Spleen (tissue), 11 donors: ENCODE measurements at regions not wholly inside any gene's neighbourhood (a gene's known extent, or its start where the extent isn't known, plus 50 kb on each side); places are given as distances from the start of the nearest gene placed in this dataset.

Experiments used
- DNase-seq: peaks from one replicate; pipeline ENCODE4 v3.0.0-alpha.2; 2020
- H3K27ac ChIP-seq, 8 donors: fragments of 200-600 bp; sonication (generic) in 7 of 8; 1 replicate in 4 of 8; 2 replicates in 4 of 8; pipeline versions ENCODE4 v1.5.0 to v1.8.0; 2016 to 2021; ENCODE audit warnings: inconsistent platforms in 4 of 8, mild to moderate bottlenecking in 4 of 8, moderate library complexity in 1 of 8
- H3K27me3 ChIP-seq, 7 donors: fragments of 200-600 bp; sonication (generic) in 6 of 7; replicated peaks in 1 of 7; 1 replicate in 4 of 7; 2 replicates in 3 of 7; pipeline versions ENCODE4 v1.5.0 to v1.8.0; 2016 to 2021; ENCODE audit warnings: inconsistent platforms in 3 of 7, mild to moderate bottlenecking in 1 of 7
- H3K36me3 ChIP-seq, 6 donors: fragments of 200-600 bp; sonication (generic) in 5 of 6; 1 replicate in 4 of 6; 2 replicates in 2 of 6; pipeline versions ENCODE4 v1.5.0 to v1.8.0; 2016 to 2021; ENCODE audit warnings: inconsistent platforms in 2 of 6
- H3K4me1 ChIP-seq, 6 donors: fragments of 200-600 bp; sonication (generic) in 5 of 6; 1 replicate in 3 of 6; 2 replicates in 3 of 6; pipeline versions ENCODE4 v1.5.0 to v1.8.0; 2016 to 2021; ENCODE audit warnings: inconsistent platforms in 3 of 6
- H3K4me3 ChIP-seq, 8 donors: fragments of 200-600 bp; sonication (generic) in 7 of 8; 1 replicate in 4 of 8; 2 replicates in 4 of 8; pipeline versions ENCODE4 v1.5.0 to v1.8.0; 2016 to 2021; ENCODE audit warnings: inconsistent platforms in 4 of 8, mild to moderate bottlenecking in 4 of 8, moderate library complexity in 2 of 8
- H3K9me3 ChIP-seq, 8 donors: fragments of 200-600 bp; sonication (generic) in 7 of 8; 1 replicate in 4 of 8; 2 replicates in 4 of 8; pipeline versions ENCODE4 v1.5.0 to v1.8.0; 2016 to 2021; ENCODE audit warnings: inconsistent platforms in 4 of 8
- POLR2A ChIP-seq, 3 donors: fragments of 450-650 bp; IDR thresholded peaks; one replicate each; pipeline ENCODE4 v1.5.1; 2017; ENCODE audit warnings: antibody characterized with exemption in 3 of 3, mild to moderate bottlenecking in 1 of 3
- POLR2AphosphoS5 ChIP-seq, 3 donors: sonication (generic); formaldehyde crosslinking; IDR thresholded peaks; one replicate each; pipeline ENCODE4 v1.5.1; 2017; ENCODE audit warnings: antibody characterized with exemption in 3 of 3
- WGBS, 5 donors: extraction: QIAGEN DNeasy Blood & Tissue Kit in 3 of 5; methylation state at CpG; one replicate each; pipeline versions ENCODE4 v1.1.5 to v1.1.7; 2013 to 2018; 5-methylcytosine and 5-hydroxymethylcytosine counted together
- intact Hi-C: fragments of 100-400 bp; cut with DNase I; formaldehyde crosslinking; loops from one replicate; pipeline ENCODE4 v1.15.0; 2023; ENCODE audit warnings: low total_unique reads
- TF ChIP-seq, protein P1 (sequence below), 11 experiments: fragments of 200-600 bp in 7 of 11; fragments of 450-650 bp in 4 of 11; sonication (generic) in 4 of 11; IDR thresholded peaks in 8 of 11; conservative IDR thresholded peaks in 3 of 11; 1 replicate in 7 of 11; 2 replicates in 4 of 11; pipeline versions ENCODE4 v1.4.0 to v1.8.0; 2016 to 2021; ENCODE audit warnings: antibody characterized with exemption in 11 of 11, inconsistent platforms in 4 of 11, mild to moderate bottlenecking in 1 of 11
- donor health status: healthy with polysubstance abuse.
- donor health status: DM: no; HTN: no; CAD: no; lungs with moderate emphysema.
- donor health status: DM: no; HTN: no; CAD: no.
- donor health status: Bipolar disorder and iron deficiency.
- donor health status: healthy.
- donor health status: DM: no; HTN: no; CAD: no.
- donor health status: DM: yes; HTN: yes; CAD: no.

DNA sequence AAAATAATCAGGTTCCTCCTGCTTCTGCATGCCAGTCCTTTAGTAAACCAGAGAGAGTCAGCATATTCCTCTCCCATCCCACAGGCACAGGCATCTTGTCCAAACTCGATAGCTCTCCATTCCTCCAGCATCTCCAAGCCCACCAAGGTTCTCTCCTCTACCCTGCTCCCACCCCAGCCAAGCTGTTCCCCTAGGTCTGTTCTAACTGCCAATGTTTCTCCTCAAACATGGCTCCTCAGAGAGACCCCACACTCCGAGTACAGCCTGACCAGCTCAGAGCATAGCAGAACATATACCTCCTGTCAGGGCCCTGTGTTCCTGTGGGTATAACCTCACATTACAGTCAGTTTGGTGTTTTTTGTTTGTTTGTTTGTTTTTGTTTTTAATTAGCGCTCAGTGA, 177.8 kb downstream of the VEGFA start:
- Histone ChIP-seq H3K27ac (no peak overlapping the region), H3K36me3 (no peaks in the 10 kb centered on the region), H3K4me1 (peaks cover 0 to 3% (median 0%) of the 10 kb centered on the region in 6 donors), H3K9me3 (peaks cover 3 to 34% (median 27%) of the 10 kb centered on the region in 8 donors), H3K27me3 (peaks cover 0 to 2% (median 0%) of the 10 kb centered on the region in 7 donors), H3K4me3 (no peak overlapping the region)
- TF ChIP-seq POLR2AphosphoS5 (IDR thresholded peaks at IDR 0.05) (no peak), POLR2A (IDR thresholded peaks at IDR 0.05) (no peak)
- TF ChIP-seq, protein P1, sequence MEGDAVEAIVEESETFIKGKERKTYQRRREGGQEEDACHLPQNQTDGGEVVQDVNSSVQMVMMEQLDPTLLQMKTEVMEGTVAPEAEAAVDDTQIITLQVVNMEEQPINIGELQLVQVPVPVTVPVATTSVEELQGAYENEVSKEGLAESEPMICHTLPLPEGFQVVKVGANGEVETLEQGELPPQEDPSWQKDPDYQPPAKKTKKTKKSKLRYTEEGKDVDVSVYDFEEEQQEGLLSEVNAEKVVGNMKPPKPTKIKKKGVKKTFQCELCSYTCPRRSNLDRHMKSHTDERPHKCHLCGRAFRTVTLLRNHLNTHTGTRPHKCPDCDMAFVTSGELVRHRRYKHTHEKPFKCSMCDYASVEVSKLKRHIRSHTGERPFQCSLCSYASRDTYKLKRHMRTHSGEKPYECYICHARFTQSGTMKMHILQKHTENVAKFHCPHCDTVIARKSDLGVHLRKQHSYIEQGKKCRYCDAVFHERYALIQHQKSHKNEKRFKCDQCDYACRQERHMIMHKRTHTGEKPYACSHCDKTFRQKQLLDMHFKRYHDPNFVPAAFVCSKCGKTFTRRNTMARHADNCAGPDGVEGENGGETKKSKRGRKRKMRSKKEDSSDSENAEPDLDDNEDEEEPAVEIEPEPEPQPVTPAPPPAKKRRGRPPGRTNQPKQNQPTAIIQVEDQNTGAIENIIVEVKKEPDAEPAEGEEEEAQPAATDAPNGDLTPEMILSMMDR (IDR thresholded peaks at IDR 0.05 in 8 of 11, conservative IDR thresholded peaks at IDR 0.05 in 3 of 11) = no peak
- WGBS, 5 donors = 85 to 91% (median 87%) methylated on average over 3 of the region's 3 CpGs
- no peak for DNase-seq
- intact Hi-C loops = no loop called here

DNA sequence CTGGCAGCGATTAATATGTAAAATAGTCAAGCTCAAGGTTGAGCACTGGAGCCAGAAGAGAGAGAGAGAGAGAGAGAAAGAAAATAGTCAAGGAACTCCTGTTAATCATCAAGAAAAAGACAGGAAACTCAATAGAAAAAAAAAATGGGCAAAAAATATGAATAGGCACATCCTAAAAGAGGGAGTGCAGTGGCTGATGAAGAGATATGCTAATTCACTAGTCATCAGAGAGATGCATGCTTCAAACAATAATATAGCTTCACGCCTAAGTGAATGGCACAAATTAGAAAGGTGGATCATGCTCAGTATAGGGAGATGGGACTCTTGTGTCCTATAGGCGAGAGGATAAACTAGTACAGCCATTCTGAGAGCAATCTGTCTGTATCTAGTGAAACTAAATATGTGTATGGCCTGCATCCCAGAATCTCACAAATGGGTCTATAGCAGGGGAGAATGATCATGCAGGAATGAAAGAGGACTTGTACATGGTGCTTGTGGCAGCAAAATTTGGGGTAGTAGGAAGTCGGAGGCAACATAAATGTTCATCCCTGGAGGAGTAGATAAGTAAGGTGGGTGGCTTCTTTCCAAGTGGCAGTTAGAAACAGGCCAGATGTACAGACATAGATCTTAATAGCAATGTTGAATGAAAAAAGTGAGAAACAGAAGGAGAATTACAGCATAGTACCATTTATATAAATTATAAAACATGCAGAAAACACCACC, 176.8 kb downstream of the VEGFA start:
- TF ChIP-seq POLR2A (IDR thresholded peaks at IDR 0.05) = no peak
- no peak for TF ChIP-seq POLR2AphosphoS5 (IDR thresholded peaks at IDR 0.05)
- TF ChIP-seq, protein P1 (IDR thresholded peaks at IDR 0.05 in 8 of 11, conservative IDR thresholded peaks at IDR 0.05 in 3 of 11) = no peak
- DNase-seq = no peak
- peaks cover 3 to 34% (median 27%) of the 10 kb centered on the region in 8 donors for H3K9me3 ChIP-seq
- 85 to 94% (median 92%) methylated on average over 4 of the region's 4 CpGs for WGBS, 5 donors
- H3K27ac ChIP-seq = no peak overlapping the region
- H3K4me3 ChIP-seq = no peak overlapping the region
- H3K36me3 ChIP-seq = no peaks in the 10 kb centered on the region
- intact Hi-C loops = no loop called here
- peaks cover 0 to 3% (median 0%) of the 10 kb centered on the region in 6 donors for H3K4me1 ChIP-seq
- H3K27me3 ChIP-seq = no peaks in the 10 kb centered on the region

DNA sequence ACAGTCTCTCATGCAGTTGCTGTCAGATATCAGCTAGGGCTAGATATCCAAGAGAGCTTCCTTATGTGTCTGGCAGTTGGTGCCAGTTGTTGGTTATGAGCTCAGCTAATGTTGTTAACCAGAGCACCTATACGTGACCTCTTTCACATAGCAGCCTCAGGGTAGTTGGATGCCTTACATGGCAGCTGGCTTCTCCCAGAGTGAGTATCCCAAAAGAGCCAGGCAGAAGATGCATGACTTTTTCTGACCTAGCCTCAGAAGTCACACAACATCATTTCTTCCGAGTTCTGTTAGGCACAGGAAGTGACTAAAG, 175.7 kb downstream of the VEGFA start:
- intact Hi-C loops = no loop called here
- H3K36me3 ChIP-seq = no peaks in the 10 kb centered on the region
- no peaks in the 10 kb centered on the region for H3K4me1 ChIP-seq
- DNase-seq = no peak
- H3K27me3 ChIP-seq = no peaks in the 10 kb centered on the region
- TF ChIP-seq, protein P1 (IDR thresholded peaks at IDR 0.05 in 8 of 11, conservative IDR thresholded peaks at IDR 0.05 in 3 of 11) = no peak
- TF ChIP-seq POLR2A (IDR thresholded peaks at IDR 0.05) = no peak
- no peak for TF ChIP-seq POLR2AphosphoS5 (IDR thresholded peaks at IDR 0.05)
- H3K27ac ChIP-seq = no peak overlapping the region
- WGBS, 5 donors = 74 to 91% (median 85%) methylated on average over 2 of the region's 2 CpGs
- peaks cover 3 to 34% (median 27%) of the 10 kb centered on the region in 8 donors for H3K9me3 ChIP-seq
- no peak overlapping the region for H3K4me3 ChIP-seq

DNA sequence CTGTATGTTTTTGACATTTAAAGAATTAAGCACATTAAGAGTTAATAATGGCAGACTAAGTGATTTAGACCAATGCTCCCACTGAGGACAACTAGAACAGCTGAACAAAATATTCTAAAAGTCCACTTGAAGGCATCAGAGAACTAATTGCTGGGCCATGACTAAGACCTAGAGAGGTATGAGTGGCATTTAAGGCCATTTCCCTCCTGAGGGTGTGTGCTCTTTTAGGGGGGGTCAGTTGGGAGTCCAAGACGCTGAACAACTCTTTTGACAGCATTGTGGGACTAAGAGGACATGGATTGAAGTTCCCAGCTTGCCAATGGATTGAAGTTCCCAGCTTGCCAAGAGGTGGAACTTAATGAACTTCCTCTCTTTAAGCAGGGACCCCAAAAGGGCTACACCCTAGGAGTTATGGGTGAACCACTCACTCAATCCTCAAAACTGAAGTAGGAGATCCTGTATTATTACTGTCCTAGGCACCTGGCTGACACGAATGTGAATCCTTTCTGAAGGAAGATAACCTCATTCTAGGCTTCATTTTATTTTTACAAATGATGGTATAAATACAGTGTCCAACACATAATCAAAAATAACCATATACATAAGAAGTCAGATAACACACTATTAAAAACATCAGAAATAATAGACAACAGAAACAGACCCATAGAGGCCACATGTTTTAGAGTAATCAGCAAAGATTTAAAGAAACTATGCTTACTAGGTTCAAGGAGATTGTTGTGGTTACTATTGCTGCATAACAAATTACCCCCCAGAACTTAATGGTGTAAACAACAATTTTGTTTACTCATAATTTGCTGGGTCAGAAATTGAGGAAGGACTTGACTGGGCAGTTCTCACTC, 175.1 kb downstream of the VEGFA start:
- WGBS, 5 donors = 66 to 77% (median 68%) methylated on average over 2 of the region's 2 CpGs

More for the DNA sequence above, 175.1 kb downstream of the VEGFA start:
- Histone ChIP-seq H3K4me1 (no peaks in the 10 kb centered on the region), H3K4me3 (no peak overlapping the region), H3K9me3 (peaks cover 3 to 34% (median 27%) of the 10 kb centered on the region in 8 donors), H3K27me3 (no peaks in the 10 kb centered on the region), H3K27ac (no peak overlapping the region), H3K36me3 (no peaks in the 10 kb centered on the region)
- intact Hi-C loops = no loop called here
- TF ChIP-seq POLR2AphosphoS5 (IDR thresholded peaks at IDR 0.05) (no peak), POLR2A (IDR thresholded peaks at IDR 0.05) (no peak)
- TF ChIP-seq, protein P1 (IDR thresholded peaks at IDR 0.05 in 8 of 11, conservative IDR thresholded peaks at IDR 0.05 in 3 of 11) = no peak
- no peak for DNase-seq
